Neural cell (in vitro differentiated cells): ENCODE measurements at regions not wholly inside any gene's neighbourhood (a gene's known extent, or its start where the extent isn't known, plus 50 kb on each side); places are given as distances from the start of the nearest gene placed in this dataset.

Experiments
- H2AFZ ChIP-seq: fragments of 200-600, 300-800 bp; sonication (generic), shearing (Covaris generic); 2 replicates; pipeline ENCODE4 v1.6.0; 2014; ENCODE audit warnings: low read depth, mild to moderate bottlenecking, antibody characterized with exemption, low read length, moderate library complexity
- H3F3A ChIP-seq: fragments of 200-600 bp; shearing (Covaris generic); 2 replicates; pipeline ENCODE4 v1.6.1; 2016; ENCODE audit warnings: mild to moderate bottlenecking, moderate library complexity, mixed read lengths, antibody characterized with exemption, low read length; ENCODE audit not compliant: insufficient read depth, poor library complexity, severe bottlenecking
- H3K27ac ChIP-seq: fragments of 200-600, 300-800 bp; sonication (generic), shearing (Covaris generic); 2 replicates; pipeline ENCODE4 v1.5.1; 2014; ENCODE audit warnings: mild to moderate bottlenecking, low read length, moderate library complexity
- H3K27me3 ChIP-seq: fragments of 300-800, 200-600 bp; sonication (generic), shearing (Covaris generic); 2 replicates; pipeline ENCODE4 v1.6.0; 2014; ENCODE audit warnings: mild to moderate bottlenecking, low read depth, low read length, moderate library complexity; ENCODE audit not compliant: insufficient read depth
- H3K36me3 ChIP-seq: fragments of 300-800, 200-600 bp; sonication (generic), shearing (Covaris generic); 2 replicates; pipeline ENCODE4 v1.5.1; 2014; ENCODE audit warnings: mild to moderate bottlenecking, antibody characterized with exemption, low read length, moderate library complexity; ENCODE audit not compliant: insufficient read depth
- H3K4me2 ChIP-seq: fragments of 300-800, 200-600 bp; sonication (generic), shearing (Covaris generic); 2 replicates; pipeline ENCODE4 v1.6.0; 2014; ENCODE audit warnings: mild to moderate bottlenecking, low read length
- H3K4me3 ChIP-seq: fragments of 300-800, 200-600 bp; sonication (generic), shearing (Covaris generic); 2 replicates; pipeline ENCODE4 v1.5.1; 2014; ENCODE audit warnings: mild to moderate bottlenecking, low read length, moderate library complexity
- H3K79me2 ChIP-seq: fragments of 200-600 bp; shearing (Covaris generic); replicated peaks from 2 replicates; pipeline ENCODE4 v1.6.0; 2014; ENCODE audit warnings: mild to moderate bottlenecking, low read length, moderate library complexity; ENCODE audit not compliant: insufficient read depth
- H3K9ac ChIP-seq: fragments of 300-800, 200-600 bp; sonication (generic), shearing (Covaris generic); 2 replicates; pipeline ENCODE4 v1.6.1; 2016; ENCODE audit warnings: mild to moderate bottlenecking, low read length, mixed read lengths
- H3K9me2 ChIP-seq: fragments of 200-600 bp; shearing (Covaris generic); 2 replicates; pipeline ENCODE4 v1.6.1; 2016; ENCODE audit warnings: mild to moderate bottlenecking, low read length, mixed read lengths; ENCODE audit not compliant: insufficient read depth
- H3K9me3 ChIP-seq: fragments of 200-600, 300-800 bp; sonication (generic), shearing (Covaris generic); 2 replicates; pipeline ENCODE4 v1.6.1; 2016; ENCODE audit warnings: mild to moderate bottlenecking, mixed run types, low read length, moderate library complexity, mixed read lengths
- H4K20me1 ChIP-seq: fragments of 200-600 bp; shearing (Covaris generic); 2 replicates; pipeline ENCODE4 v1.6.1; 2016; ENCODE audit warnings: mild to moderate bottlenecking, mixed run types; ENCODE audit not compliant: insufficient read depth
- CTCF ChIP-seq: fragments of 450-650 bp; IDR thresholded peaks from 2 replicates; pipeline ENCODE4 v1.5.1; 2014; ENCODE audit warnings: antibody characterized with exemption, mild to moderate bottlenecking, moderate library complexity; ENCODE audit not compliant: poor library complexity, severe bottlenecking
- EP300 ChIP-seq: fragments of 450-650 bp; conservative IDR thresholded peaks from 2 replicates; pipeline ENCODE4 v1.6.1; 2014; ENCODE audit warnings: antibody characterized with exemption, mild to moderate bottlenecking, moderate library complexity; ENCODE audit not compliant: poor library complexity, severe bottlenecking
- EZH2 ChIP-seq: fragments of 200-600, 300-800 bp; shearing (Covaris generic), sonication (generic); IDR thresholded peaks from 2 replicates; pipeline ENCODE4 v1.6.1; 2014; ENCODE audit warnings: antibody characterized with exemption, low read length, borderline replicate concordance, mild to moderate bottlenecking; ENCODE audit not compliant: insufficient read depth, poor library complexity, severe bottlenecking
- MXI1 ChIP-seq: fragments of 450-650 bp; conservative IDR thresholded peaks from 2 replicates; pipeline ENCODE4 v1.6.1; 2014; ENCODE audit warnings: antibody characterized with exemption, mild to moderate bottlenecking; ENCODE audit not compliant: poor library complexity, severe bottlenecking
- POLR2AphosphoS5 ChIP-seq: IDR thresholded peaks from 2 replicates; pipeline ENCODE4 v1.6.1; 2012
- RAD21 ChIP-seq: fragments of 450-650 bp; conservative IDR thresholded peaks from 2 replicates; pipeline ENCODE4 v1.6.1; 2014; ENCODE audit warnings: antibody characterized with exemption, mild to moderate bottlenecking, moderate library complexity
- REST ChIP-seq: IDR thresholded peaks from 2 replicates; pipeline ENCODE4 v1.6.1; 2012; ENCODE audit warnings: borderline replicate concordance
- SMC3 ChIP-seq: fragments of 450-650 bp; conservative IDR thresholded peaks from 2 replicates; pipeline ENCODE4 v1.6.1; 2014; ENCODE audit warnings: antibody characterized with exemption, mild to moderate bottlenecking, moderate library complexity; ENCODE audit not compliant: poor library complexity
- TAF1 ChIP-seq: IDR thresholded peaks from 2 replicates; pipeline ENCODE4 v1.6.1; 2012; ENCODE audit warnings: low read depth

GRCh38 chr2:19559596-19560240, 201.3 kb upstream of the OSR1 start:
- no peaks in the 10 kb centered on the region for H3K36me3 ChIP-seq
- no peak overlapping the region for H3K4me2 ChIP-seq
- no peak overlapping the region for H3K4me3 ChIP-seq
- no peaks in the 10 kb centered on the region for H4K20me1 ChIP-seq
- no peaks in the 10 kb centered on the region for H3K9me3 ChIP-seq
- no peak overlapping the region for H2AFZ ChIP-seq
- H3K27me3 ChIP-seq = no peaks in the 10 kb centered on the region
- no peak for TF ChIP-seq MXI1
- no peak for TF ChIP-seq SMC3
- no peak for TF ChIP-seq CTCF
- no peak for TF ChIP-seq TAF1
- TF ChIP-seq EZH2 = no peak
- no peak for TF ChIP-seq EP300
- TF ChIP-seq RAD21 = no peak
- no peak for TF ChIP-seq POLR2AphosphoS5
- TF ChIP-seq REST = no peak
- H3K9ac ChIP-seq = no peak overlapping the region
- H3K27ac ChIP-seq = no peak overlapping the region
- no peaks in the 10 kb centered on the region for H3K79me2 ChIP-seq
- H3F3A ChIP-seq = no peaks in the 10 kb centered on the region
- no peaks in the 10 kb centered on the region for H3K9me2 ChIP-seq

- H3K4me3 ChIP-seq = no peak overlapping the region
- H3K79me2 ChIP-seq = no peaks in the 10 kb centered on the region
- H2AFZ ChIP-seq = no peak overlapping the region
- no peak overlapping the region for H3K4me2 ChIP-seq
- no peaks in the 10 kb centered on the region for H4K20me1 ChIP-seq
- H3K9me3 ChIP-seq = no peaks in the 10 kb centered on the region
- no peaks in the 10 kb centered on the region for H3K36me3 ChIP-seq
- H3K9ac ChIP-seq = no peak overlapping the region
- no peak for TF ChIP-seq MXI1
- TF ChIP-seq EZH2 = no peak
- no peak for TF ChIP-seq POLR2AphosphoS5
- TF ChIP-seq REST = no peak
- no peak for TF ChIP-seq CTCF
- no peak for TF ChIP-seq SMC3
- no peak for TF ChIP-seq EP300
- TF ChIP-seq TAF1 = no peak
- no peak for TF ChIP-seq RAD21
- H3K9me2 ChIP-seq = no peaks in the 10 kb centered on the region
- no peaks in the 10 kb centered on the region for H3K27me3 ChIP-seq
- no peaks in the 10 kb centered on the region for H3F3A ChIP-seq
- no peak overlapping the region for H3K27ac ChIP-seq
Observed at GRCh38 chr2:19556648-19557047, 198.2 kb upstream of the OSR1 start.
